Gastroesophageal sphincter (tissue), 4 donors: ENCODE measurements at regions not wholly inside any gene's neighbourhood (a gene's known extent, or its start where the extent isn't known, plus 50 kb on each side); places are given as distances from the start of the nearest gene placed in this dataset.

Source experiments
- ATAC-seq: fragments of 150-250 bp; one replicate; pipeline ENCODE4 v1.9.1; 2016; ENCODE audit warnings: mild to moderate bottlenecking, moderate library complexity
- H3K27ac ChIP-seq, 4 donors: fragments of 200-600 bp; sonication (generic) in 3 of 4; 1 replicate in 3 of 4; 2 replicates in 1 of 4; pipeline ENCODE4 v1.5.1; 2016 to 2019
- H3K27me3 ChIP-seq: fragments of 200-600 bp; sonication (generic); one replicate; pipeline ENCODE4 v1.5.1; 2019
- H3K36me3 ChIP-seq, 2 donors: fragments of 200-600 bp; sonication (generic); one replicate each; pipeline ENCODE4 v1.5.1; 2019; ENCODE audit warnings: control low read depth in 1 of 2
- H3K4me1 ChIP-seq, 3 donors: fragments of 200-600 bp; sonication (generic); 1 replicate in 2 of 3; 2 replicates in 1 of 3; pipeline ENCODE4 v1.5.1; 2016 to 2019; ENCODE audit warnings: control low read depth in 2 of 3
- H3K4me3 ChIP-seq, 2 donors: fragments of 200-600 bp; sonication (generic); one replicate each; pipeline ENCODE4 v1.5.1; 2019; ENCODE audit warnings: mild to moderate bottlenecking in 1 of 2, moderate library complexity in 1 of 2
- H3K9me3 ChIP-seq, 3 donors: fragments of 200-600 bp; sonication (generic); one replicate each; pipeline ENCODE4 v1.5.1; 2017 to 2019; ENCODE audit warnings: control low read depth in 2 of 3
- CTCF ChIP-seq, 4 experiments: fragments of 200-600 bp in 2 of 4; fragments of 450-650 bp in 2 of 4; sonication (generic) in 1 of 4; IDR thresholded peaks; one replicate each; pipeline ENCODE4 v1.5.1; 2017 to 2019; ENCODE audit warnings: antibody characterized with exemption in 4 of 4, mild to moderate bottlenecking in 2 of 4, moderate library complexity in 2 of 4
- EP300 ChIP-seq: sonication (generic); formaldehyde crosslinking; IDR thresholded peaks from one replicate; pipeline ENCODE4 v1.6.1; 2017; ENCODE audit warnings: antibody characterized with exemption, mild to moderate bottlenecking
- POLR2A ChIP-seq, 2 donors: fragments of 450-650 bp; IDR thresholded peaks; one replicate each; pipeline ENCODE4 v1.6.1; 2017; ENCODE audit warnings: antibody characterized with exemption in 2 of 2, mild to moderate bottlenecking in 2 of 2, moderate library complexity in 1 of 2
- POLR2AphosphoS5 ChIP-seq: sonication (generic); formaldehyde crosslinking; IDR thresholded peaks from one replicate; pipeline ENCODE4 v1.6.1; 2017; ENCODE audit warnings: antibody characterized with exemption
- WGBS, 2 donors: methylation state at CpG; one replicate each; pipeline ENCODE4 v1.1.5; 2018; ENCODE audit warnings: low coverage in 1 of 2; 5-methylcytosine and 5-hydroxymethylcytosine counted together

GRCh38 chr15:31458596-31459399 is 132.2 kb downstream of the KLF13 start:
- no peak for TF ChIP-seq POLR2A (IDR thresholded peaks at IDR 0.05)
- TF ChIP-seq EP300 = no peak
- TF ChIP-seq CTCF (IDR thresholded peaks at IDR 0.05) = no peak
- TF ChIP-seq POLR2AphosphoS5 = no peak

GRCh38 chr15:31459400-31459748 is 132.7 kb downstream of the KLF13 start:
- H3K9me3 ChIP-seq = no peaks in the 10 kb centered on the region
- no peak overlapping the region for H3K4me3 ChIP-seq
- H3K27me3 ChIP-seq = peaks cover 8% of the 10 kb centered on the region
- no peaks in the 10 kb centered on the region for H3K4me1 ChIP-seq
- WGBS, 2 donors = 88 to 100% methylated on average over 1 of the region's 1 CpG
- no peak overlapping the region for H3K27ac ChIP-seq
- no peak for ATAC-seq
- no peaks in the 10 kb centered on the region for H3K36me3 ChIP-seq
- no peak for TF ChIP-seq POLR2A (IDR thresholded peaks at IDR 0.05)
- no peak for TF ChIP-seq POLR2AphosphoS5
- TF ChIP-seq EP300 = no peak
- TF ChIP-seq CTCF (IDR thresholded peaks at IDR 0.05) = no peak

More at GRCh38 chr15:31458596-31459399, 132.2 kb downstream of the KLF13 start:
- Histone ChIP-seq H3K4me3 (no peak overlapping the region), H3K9me3 (no peaks in the 10 kb centered on the region), H3K27ac (no peak overlapping the region), H3K27me3 (peaks cover 8% of the 10 kb centered on the region), H3K4me1 (no peaks in the 10 kb centered on the region), H3K36me3 (no peaks in the 10 kb centered on the region)
- WGBS, 2 donors = 71 to 74% methylated on average over 6 to 7 of the region's 9 CpGs
- no peak for ATAC-seq

- Histone ChIP-seq H3K27ac (no peak overlapping the region), H3K4me3 (no peak overlapping the region), H3K27me3 (peaks cover 13% of the 10 kb centered on the region), H3K9me3 (no peaks in the 10 kb centered on the region), H3K4me1 (no peaks in the 10 kb centered on the region), H3K36me3 (no peaks in the 10 kb centered on the region)
- no peak for ATAC-seq
- WGBS, 2 donors = 80 to 100% methylated on average over 1 to 2 of the region's 5 CpGs
- TF ChIP-seq POLR2A (IDR thresholded peaks at IDR 0.05) (no peak), EP300 (no peak), CTCF (IDR thresholded peaks at IDR 0.05) (no peak), POLR2AphosphoS5 (no peak)
Measured at GRCh38 chr15:31461375-31461774, 134.7 kb downstream of the KLF13 start.

GRCh38 chr15:31461911-31462480 is 135.4 kb downstream of the KLF13 start:
- Histone ChIP-seq H3K27me3 (peaks cover 13% of the 10 kb centered on the region), H3K36me3 (no peaks in the 10 kb centered on the region), H3K27ac (no peak overlapping the region), H3K9me3 (no peaks in the 10 kb centered on the region), H3K4me1 (no peaks in the 10 kb centered on the region), H3K4me3 (no peak overlapping the region)
- TF ChIP-seq POLR2AphosphoS5 (no peak), CTCF (IDR thresholded peaks at IDR 0.05) (no peak), POLR2A (IDR thresholded peaks at IDR 0.05) (no peak), EP300 (no peak)
- 80 to 100% methylated on average over 1 to 4 of the region's 9 CpGs for WGBS, 2 donors
- no peak for ATAC-seq
